ENCODE measurements at regions not wholly inside any gene's neighbourhood (a gene's known extent, or its start where the extent isn't known, plus 50 kb on each side); places are given as distances from the start of the nearest gene placed in this dataset.

DNA sequence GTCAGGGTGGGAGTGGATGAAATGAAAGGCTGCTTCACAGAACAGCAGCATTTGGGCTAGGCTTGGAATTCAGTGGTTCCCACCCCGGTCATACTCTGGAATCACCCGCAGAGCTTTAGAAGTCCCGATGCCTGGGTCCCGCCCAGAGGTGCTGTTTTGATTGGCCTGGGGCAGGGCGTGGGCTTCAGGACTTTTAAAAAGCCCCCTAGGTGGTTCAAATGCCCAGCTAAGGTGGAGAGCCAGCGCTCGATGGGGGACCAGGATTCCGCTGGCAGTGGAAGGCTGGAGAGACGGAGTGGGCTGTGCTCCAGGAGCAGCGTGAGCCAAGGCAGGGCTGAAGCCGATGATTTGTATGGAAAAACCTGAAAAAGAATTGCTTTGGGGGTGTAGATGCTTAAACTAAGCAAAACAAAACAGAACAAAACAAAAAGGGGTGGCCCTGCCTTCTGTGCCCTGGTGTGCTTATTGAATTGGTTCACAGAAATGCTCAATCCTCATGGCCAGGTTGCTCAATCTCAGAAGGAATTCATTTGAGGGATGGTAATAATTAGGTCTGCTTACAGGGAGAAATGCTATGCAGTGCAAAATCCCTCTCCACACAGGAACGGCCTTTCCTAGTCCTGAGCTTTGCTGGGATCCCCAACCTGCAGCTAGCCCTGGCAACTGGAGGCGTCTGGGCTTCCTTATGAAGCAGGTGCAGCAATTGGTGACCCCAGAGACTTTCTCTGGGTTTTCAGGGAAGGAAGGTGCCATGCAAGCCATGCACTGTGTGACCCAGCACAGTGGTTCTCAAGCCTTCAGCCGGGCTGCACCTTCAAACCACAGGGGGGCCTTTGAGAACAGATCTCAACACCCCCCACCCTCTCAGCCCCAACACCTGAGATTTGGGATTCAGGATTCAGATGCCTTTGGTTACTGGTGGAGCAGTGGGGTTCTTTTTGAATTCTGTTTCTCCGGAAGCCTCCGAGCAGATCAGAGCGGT is 174.0 kb upstream of the ZNF618 start:
- Mint-ChIP-seq H3K4me1 (no peaks in the 10 kb centered on the region), H3K27ac (no peak overlapping the region)

DNA sequence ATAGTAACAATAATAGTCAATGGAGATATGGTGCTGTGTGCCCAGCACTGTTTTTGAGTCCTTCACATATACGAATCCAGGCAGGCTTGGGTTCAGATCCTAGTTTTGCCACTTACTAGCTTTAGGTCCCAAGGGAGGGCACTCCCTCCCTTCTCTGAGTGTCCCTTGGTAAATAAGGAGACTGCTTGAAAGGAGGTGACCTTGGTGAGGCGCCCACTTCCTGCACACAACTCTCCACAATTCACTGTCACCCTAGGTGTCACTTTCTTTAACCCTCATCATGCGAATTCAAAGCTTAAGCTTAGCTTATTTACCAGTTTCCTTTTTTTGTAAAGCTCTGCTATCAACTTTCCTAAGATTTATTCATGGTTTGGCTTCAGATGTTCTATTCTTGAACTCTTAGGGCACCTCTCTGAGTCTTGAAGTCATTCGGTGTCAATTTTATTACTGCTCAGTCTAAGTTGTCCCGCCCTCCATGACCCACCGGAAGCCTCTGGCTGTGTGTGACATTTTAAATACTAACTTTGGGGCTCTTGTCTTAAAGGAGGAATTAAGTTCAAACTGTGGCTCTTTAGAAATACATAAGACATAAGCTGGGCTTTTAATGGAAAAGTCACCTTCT is 170.7 kb upstream of the ZNF618 start:
- no peak for DNase-seq (ENCODE audit: low spot score in 2 of 2)
- ATAC-seq (ENCODE audit: low read depth) = no peak
- H3K9me3 Mint-ChIP-seq = peaks cover 3% of the 10 kb centered on the region
- H3K27me3 Mint-ChIP-seq = peaks cover 13% of the 10 kb centered on the region
- H3K4me3 Mint-ChIP-seq = no peak overlapping the region
- no peaks in the 10 kb centered on the region for H3K36me3 Mint-ChIP-seq
- no peaks in the 10 kb centered on the region for H3K4me1 Mint-ChIP-seq
- no peak overlapping the region for H3K27ac Mint-ChIP-seq

More for the DNA sequence above, 174.0 kb upstream of the ZNF618 start:
- H3K4me3 Mint-ChIP-seq = no peak overlapping the region
- DNase-seq (ENCODE audit: low spot score in 2 of 2) (no peak), ATAC-seq (ENCODE audit: low read depth) (no peak)
- H3K27me3 Mint-ChIP-seq = peaks cover 3% of the 10 kb centered on the region
- H3K36me3 Mint-ChIP-seq = no peaks in the 10 kb centered on the region
- no peaks in the 10 kb centered on the region for H3K9me3 Mint-ChIP-seq

DNA sequence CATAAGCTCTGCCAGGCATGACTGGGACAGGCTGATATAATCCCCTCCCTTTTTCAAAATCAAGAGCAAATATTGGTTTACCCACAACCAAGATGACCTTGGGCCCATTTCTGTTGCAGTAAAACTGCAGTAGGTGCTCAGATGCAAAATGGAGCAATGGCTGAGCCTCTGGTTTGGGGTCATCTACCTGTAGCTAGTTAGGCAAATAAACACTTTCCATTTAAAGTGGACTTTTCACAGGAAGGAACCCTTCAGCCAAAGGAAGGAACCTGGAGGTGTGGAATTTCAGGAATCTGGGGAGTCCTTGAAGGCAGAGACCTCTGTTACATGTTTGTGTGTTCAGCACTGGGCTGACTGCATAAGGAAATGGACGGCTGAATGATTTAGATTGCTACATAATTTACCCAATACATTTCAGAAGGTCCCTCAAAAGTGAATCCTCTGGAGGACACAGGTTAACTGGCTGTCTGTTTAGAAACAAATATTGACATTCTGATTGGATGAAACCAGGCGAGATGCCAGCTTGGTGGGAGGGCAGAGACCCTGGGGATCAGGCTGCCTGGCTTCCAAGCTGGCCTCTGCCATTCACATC is 170.1 kb upstream of the ZNF618 start:
- Mint-ChIP-seq H3K27ac (no peak overlapping the region), H3K9me3 (peaks cover 3% of the 10 kb centered on the region), H3K4me1 (no peaks in the 10 kb centered on the region), H3K36me3 (no peaks in the 10 kb centered on the region), H3K27me3 (peaks cover 13% of the 10 kb centered on the region), H3K4me3 (no peak overlapping the region)
- DNase-seq (ENCODE audit: low spot score in 2 of 2) (no peak), ATAC-seq (ENCODE audit: low read depth) (no peak)

DNA sequence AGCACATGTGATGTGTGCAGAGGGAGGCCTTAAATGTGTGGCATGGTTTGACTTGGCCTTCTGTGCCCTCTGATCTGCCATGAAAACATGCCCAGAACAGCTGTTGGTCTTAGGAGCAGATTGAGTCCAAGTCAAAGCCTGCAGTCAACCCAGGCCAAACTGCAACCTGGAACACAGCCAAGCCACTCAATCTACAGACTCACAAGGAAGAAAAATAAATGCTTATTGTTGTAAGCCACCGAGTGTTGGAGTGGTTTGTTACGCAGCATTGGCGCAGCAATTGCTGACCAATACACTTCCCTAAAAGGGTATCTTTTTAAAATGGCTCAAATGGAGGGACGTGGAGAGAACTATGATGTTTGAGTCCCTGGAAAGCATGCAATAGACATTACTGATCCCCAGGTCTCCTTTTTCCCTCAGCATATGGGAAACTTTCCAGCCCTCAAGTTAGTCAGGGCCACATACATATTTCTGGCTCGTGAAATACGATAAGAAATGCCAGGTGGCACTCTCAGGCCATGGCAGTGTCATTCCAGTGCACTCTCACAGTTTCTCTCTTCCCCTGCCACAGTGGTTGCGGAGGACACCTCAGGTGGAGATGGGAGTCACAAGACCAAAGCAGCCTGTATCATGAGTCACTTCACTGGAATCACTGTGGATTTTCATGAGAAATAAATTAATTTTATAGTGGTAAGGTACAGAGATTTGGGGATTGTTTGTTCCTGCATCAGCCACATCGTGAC is 168.0 kb upstream of the ZNF618 start:
- Mint-ChIP-seq H3K9me3 (peaks cover 3% of the 10 kb centered on the region), H3K4me3 (no peak overlapping the region), H3K27me3 (peaks cover 15% of the 10 kb centered on the region), H3K36me3 (no peaks in the 10 kb centered on the region), H3K4me1 (no peaks in the 10 kb centered on the region), H3K27ac (no peak overlapping the region)
- DNase-seq (ENCODE audit: low spot score in 2 of 2) (no peak), ATAC-seq (ENCODE audit: low read depth) (no peak)

DNA sequence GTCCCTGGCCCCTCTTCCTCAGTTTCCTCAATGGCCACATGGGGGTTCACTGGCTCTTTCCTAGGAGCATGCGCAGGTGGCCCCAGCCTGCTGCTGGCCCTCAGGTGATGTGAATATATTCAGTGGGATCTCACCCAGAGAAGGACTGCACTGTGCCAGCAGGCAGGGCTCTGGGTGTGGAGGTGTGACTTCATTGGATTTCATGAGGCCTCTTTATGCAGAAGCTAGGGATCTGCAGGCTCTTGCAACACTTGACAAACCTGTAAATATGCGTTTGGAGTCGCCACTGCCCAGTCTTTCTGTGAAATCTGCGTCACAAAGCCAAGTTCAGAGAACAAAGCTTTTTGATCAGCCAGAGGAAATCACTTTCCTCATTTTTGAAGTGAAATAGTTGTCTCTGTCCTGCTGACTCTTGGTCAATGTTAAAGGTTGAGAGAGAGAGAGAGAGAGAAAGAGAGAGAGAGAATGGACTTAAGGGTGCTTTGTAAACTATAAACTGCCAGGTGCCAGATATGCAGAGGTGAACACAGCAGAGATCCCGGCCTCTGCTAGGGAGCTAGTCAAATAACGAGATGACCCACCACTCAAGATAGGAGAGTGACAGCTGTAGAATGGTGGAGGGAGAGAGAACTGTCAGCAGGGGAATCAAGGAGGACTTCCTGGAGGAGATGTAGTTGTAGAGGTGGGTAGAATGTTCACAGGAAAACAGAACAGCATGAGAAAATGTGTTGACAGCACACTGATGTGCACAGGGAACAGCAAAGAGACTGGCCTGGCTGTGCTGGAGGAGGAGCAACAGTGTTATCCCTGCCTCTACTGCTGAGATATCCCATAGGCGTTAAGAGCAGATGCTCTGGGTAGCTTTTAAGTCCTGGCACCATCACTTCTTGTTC is 167.0 kb upstream of the ZNF618 start:
- DNase-seq (ENCODE audit: low spot score in 2 of 2) (no peak), ATAC-seq (ENCODE audit: low read depth) (no peak)
- Mint-ChIP-seq H3K27ac (no peak overlapping the region), H3K27me3 (peaks cover 17% of the 10 kb centered on the region), H3K36me3 (peaks cover 1% of the 10 kb centered on the region), H3K9me3 (peaks cover 4% of the 10 kb centered on the region), H3K4me3 (no peak overlapping the region), H3K4me1 (no peaks in the 10 kb centered on the region)

DNA sequence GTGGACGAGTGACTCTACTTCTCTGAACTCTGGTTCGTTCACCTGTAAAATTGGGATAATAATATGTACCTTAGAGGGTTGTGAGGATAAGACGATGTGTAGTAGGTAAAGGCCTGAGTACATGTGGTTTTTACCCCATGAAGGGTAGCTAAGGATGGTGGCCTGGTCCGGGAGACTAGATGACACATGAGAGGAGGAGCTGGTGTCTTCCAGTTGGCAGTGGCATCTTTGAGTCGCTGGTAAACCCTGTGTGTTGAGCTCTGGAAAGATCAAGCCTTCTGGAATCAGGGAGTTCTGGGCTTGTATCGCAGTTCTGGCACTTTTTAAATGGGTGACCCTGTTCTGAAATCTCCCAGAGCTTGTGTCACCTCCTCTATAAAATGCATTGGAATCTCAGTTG is 166.4 kb upstream of the ZNF618 start:
- DNase-seq (ENCODE audit: low spot score in 2 of 2) = no peak
- Mint-ChIP-seq H3K27me3 (peaks cover 13% of the 10 kb centered on the region), H3K9me3 (peaks cover 9% of the 10 kb centered on the region), H3K36me3 (peaks cover 1% of the 10 kb centered on the region), H3K4me1 (no peaks in the 10 kb centered on the region), H3K27ac (no peak overlapping the region), H3K4me3 (no peak overlapping the region)
- no peak for ATAC-seq (ENCODE audit: low read depth)

DNA sequence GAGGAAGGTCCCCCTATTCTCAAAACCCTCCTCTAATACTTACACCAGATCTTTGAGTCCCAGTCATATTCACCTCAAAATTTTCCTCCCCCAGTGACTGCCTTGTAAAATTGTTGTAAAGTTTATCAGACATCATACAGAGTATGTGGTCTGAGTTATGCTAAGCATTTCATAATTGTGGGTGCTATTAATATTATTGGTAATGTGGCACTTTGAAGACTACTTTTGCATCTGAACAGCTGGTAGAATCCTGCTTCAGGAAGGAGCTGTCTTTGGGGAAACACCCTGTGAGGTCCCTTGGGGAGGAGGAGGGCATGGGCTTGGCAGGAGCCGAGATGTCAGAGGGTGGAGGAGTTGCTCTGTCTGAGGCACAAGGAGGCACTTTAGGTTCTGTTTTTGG is 164.9 kb upstream of the ZNF618 start:
- no peak for DNase-seq (ENCODE audit: low spot score in 2 of 2)
- no peak overlapping the region for H3K4me3 Mint-ChIP-seq

DNA sequence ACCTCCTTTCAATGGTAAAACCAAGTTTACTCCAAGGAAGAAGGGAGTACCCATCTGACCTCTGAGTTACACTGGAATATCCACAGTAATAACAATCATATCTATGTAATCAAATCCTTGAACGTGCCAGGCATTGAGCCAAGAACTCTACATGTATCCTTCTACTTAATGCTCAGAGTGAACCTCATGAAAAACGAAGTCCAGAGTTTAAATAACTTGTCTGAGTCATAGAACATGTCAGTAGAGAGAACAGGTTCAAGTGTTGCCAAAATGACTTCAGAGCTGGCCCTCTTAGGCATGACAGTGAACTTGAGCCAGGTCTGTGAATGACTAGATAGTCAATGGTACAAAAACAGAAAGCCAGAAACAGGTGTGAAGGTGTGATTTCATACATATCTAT is 164.1 kb upstream of the ZNF618 start:
- Mint-ChIP-seq H3K27ac (no peak overlapping the region), H3K27me3 (peaks cover 13% of the 10 kb centered on the region), H3K4me3 (no peak overlapping the region)

More for the DNA sequence above, 164.9 kb upstream of the ZNF618 start:
- Mint-ChIP-seq H3K27me3 (peaks cover 13% of the 10 kb centered on the region), H3K9me3 (peaks cover 12% of the 10 kb centered on the region), H3K27ac (no peak overlapping the region), H3K4me1 (no peaks in the 10 kb centered on the region), H3K36me3 (peaks cover 3% of the 10 kb centered on the region)
- ATAC-seq (ENCODE audit: low read depth) = no peak

DNA sequence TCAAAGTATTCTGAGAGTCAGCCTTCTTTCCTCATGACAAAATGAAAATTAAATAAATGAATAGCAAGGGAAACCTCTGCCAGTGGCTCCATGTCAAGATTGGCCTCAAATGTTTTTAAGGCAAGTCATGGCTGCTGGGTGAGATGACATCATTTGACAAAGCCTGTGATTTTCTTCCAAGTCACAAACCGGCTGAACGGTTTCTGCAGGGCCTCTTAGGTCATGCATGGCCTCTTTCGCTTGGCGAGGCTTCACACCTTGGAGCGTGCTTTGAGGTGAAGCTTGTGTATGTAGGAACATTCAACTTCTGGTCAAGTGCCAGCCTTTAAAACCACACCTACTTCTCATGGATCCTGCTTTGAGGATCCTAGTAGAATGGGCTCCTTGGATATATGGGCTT is 161.0 kb upstream of the ZNF618 start:
- peaks cover 13% of the 10 kb centered on the region for H3K27me3 Mint-ChIP-seq
- no peaks in the 10 kb centered on the region for H3K4me1 Mint-ChIP-seq
- no peak for ATAC-seq (ENCODE audit: low read depth)
- no peak for DNase-seq (ENCODE audit: low spot score in 2 of 2)
- H3K27ac Mint-ChIP-seq = no peak overlapping the region
- no peak overlapping the region for H3K4me3 Mint-ChIP-seq
- peaks cover 3% of the 10 kb centered on the region for H3K36me3 Mint-ChIP-seq
- peaks cover 13% of the 10 kb centered on the region for H3K9me3 Mint-ChIP-seq

More for the DNA sequence above, 164.1 kb upstream of the ZNF618 start:
- no peak for DNase-seq (ENCODE audit: low spot score in 2 of 2)
- H3K36me3 Mint-ChIP-seq = peaks cover 3% of the 10 kb centered on the region
- H3K4me1 Mint-ChIP-seq = no peaks in the 10 kb centered on the region
- ATAC-seq (ENCODE audit: low read depth) = no peak
- H3K9me3 Mint-ChIP-seq = peaks cover 12% of the 10 kb centered on the region

DNA sequence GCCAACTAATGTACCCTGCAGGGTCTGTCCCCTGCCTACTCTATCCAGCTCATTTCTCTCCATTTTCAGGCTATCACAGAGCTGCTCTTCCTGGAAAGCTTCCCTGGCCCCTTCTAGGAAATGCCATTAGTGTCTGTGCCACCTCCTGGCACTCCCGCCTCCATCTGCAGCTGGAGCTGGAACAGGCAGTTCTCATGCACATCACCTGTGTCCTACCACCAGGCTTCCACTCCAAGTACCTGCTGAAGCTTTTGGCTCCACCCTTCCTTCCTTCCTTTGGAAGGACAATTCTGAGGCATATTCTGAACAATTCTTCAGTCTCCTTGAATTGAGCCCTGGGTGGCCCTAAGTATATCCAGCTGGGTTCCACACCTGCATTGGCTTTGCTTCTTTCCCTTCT is 156.2 kb upstream of the ZNF618 start:
- no peak for DNase-seq (ENCODE audit: low spot score in 2 of 2)
- Mint-ChIP-seq H3K4me1 (no peaks in the 10 kb centered on the region), H3K9me3 (peaks cover 9% of the 10 kb centered on the region), H3K36me3 (peaks cover 1% of the 10 kb centered on the region), H3K27me3 (peaks cover 12% of the 10 kb centered on the region), H3K27ac (no peak overlapping the region), H3K4me3 (no peak overlapping the region)
- ATAC-seq (ENCODE audit: low read depth) = no peak

DNA sequence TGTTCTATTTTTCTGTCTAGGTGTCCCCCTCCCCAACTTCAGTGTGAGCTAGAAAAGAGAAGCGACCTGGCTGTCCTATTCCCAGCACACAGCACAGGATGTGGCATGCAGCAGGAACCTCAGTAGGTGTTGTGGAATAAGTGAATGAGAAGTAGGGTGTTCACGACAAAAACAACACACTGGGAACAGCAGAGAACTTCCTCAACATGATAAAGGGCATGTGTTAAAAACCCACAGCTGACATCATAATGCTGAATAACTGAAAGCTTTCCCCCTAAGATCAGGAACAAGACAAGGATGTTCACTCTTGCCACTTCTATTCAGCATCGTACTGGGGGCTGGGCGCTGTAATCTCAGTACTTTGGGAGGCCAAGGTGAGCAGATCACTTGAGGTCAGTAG is 155.6 kb upstream of the ZNF618 start:
- ATAC-seq (ENCODE audit: low read depth) (no peak), DNase-seq (ENCODE audit: low spot score in 2 of 2) (no peak)
- H3K36me3 Mint-ChIP-seq = peaks cover 1% of the 10 kb centered on the region
- H3K9me3 Mint-ChIP-seq = peaks cover 9% of the 10 kb centered on the region
- H3K27ac Mint-ChIP-seq = no peak overlapping the region
- no peaks in the 10 kb centered on the region for H3K4me1 Mint-ChIP-seq
- peaks cover 12% of the 10 kb centered on the region for H3K27me3 Mint-ChIP-seq
- no peak overlapping the region for H3K4me3 Mint-ChIP-seq

DNA sequence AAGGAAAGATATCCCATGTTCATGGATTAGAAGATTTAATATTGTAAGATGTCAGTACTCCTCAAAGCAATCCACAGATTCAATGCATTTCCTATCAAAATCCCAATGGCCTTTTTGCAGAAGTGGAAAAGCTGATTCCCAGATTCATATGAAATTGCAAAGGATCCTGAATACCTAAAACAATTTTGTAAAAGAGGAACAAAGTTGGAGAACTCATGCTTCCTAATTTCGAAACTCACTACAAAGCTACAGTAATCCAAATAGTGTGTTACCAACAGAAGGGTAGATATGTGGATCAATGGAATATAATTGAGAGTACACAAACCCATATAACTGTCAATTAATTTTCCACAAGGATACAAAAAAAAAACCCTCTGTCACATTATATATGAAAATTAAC is 154.3 kb upstream of the ZNF618 start:
- DNase-seq (ENCODE audit: low spot score in 2 of 2) (no peak), ATAC-seq (ENCODE audit: low read depth) (no peak)
- H3K4me1 Mint-ChIP-seq = no peaks in the 10 kb centered on the region

DNA sequence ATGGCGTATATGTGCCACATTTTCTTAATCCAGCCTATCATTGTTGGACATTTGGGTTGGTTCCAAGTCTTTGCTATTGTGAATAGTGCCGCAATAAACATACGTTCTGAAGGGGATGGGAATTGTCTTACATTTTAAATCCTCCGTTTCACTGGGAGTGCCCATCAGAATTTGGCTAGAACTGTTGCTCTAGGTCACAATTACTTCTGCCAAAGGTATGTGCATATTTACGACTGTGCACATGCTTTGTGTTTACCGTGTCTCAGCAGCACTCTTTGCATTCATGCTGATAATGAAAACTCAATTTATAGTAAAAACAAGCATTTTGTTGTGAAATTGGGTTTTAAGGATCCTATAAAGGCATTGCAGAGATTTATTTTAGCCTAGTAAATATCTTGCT is 151.9 kb upstream of the ZNF618 start:
- peaks cover 9% of the 10 kb centered on the region for H3K27me3 Mint-ChIP-seq
- peaks cover 5% of the 10 kb centered on the region for H3K9me3 Mint-ChIP-seq
- H3K4me3 Mint-ChIP-seq = no peak overlapping the region
- no peaks in the 10 kb centered on the region for H3K4me1 Mint-ChIP-seq
- ATAC-seq (ENCODE audit: low read depth) (no peak), DNase-seq (ENCODE audit: low spot score in 2 of 2) (no peak)
- H3K27ac Mint-ChIP-seq = no peak overlapping the region
- no peaks in the 10 kb centered on the region for H3K36me3 Mint-ChIP-seq

More for the DNA sequence above, 154.3 kb upstream of the ZNF618 start:
- Mint-ChIP-seq H3K27me3 (peaks cover 12% of the 10 kb centered on the region), H3K27ac (no peak overlapping the region), H3K36me3 (no peaks in the 10 kb centered on the region), H3K9me3 (peaks cover 6% of the 10 kb centered on the region), H3K4me3 (no peak overlapping the region)

Measured in memory B cell (primary cell).